NCI-H1436 treated with DMSO at 0.1 percent for 48 hours (cell line): ENCODE measurements at regions not wholly inside any gene's neighbourhood (a gene's known extent, or its start where the extent isn't known, plus 50 kb on each side); places are given as distances from the start of the nearest gene placed in this dataset.

ENCODE experiments used
- DNase-seq: peaks from one replicate; lab custom pipeline; 2025; lab: John Stamatoyannopoulos, UW

DNA sequence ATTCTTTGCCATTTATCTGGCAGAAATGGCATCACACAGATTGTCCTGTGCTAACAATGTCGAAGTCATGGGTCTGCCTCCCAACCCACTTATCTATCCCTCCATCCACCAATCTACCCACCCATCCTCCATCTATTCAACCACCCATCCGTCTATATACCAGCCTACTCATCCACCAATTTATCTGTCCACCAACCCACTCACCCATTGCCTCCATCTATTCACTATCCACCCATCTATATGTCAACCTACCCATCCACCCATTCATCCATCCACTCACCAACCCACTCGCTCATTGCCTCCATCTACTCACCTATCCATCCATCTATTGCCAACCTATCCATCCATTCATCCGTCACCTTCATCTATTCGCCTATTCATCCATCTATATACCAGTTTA, 521.2 kb downstream of the SHQ1 start:
- no peak for DNase-seq

DNA sequence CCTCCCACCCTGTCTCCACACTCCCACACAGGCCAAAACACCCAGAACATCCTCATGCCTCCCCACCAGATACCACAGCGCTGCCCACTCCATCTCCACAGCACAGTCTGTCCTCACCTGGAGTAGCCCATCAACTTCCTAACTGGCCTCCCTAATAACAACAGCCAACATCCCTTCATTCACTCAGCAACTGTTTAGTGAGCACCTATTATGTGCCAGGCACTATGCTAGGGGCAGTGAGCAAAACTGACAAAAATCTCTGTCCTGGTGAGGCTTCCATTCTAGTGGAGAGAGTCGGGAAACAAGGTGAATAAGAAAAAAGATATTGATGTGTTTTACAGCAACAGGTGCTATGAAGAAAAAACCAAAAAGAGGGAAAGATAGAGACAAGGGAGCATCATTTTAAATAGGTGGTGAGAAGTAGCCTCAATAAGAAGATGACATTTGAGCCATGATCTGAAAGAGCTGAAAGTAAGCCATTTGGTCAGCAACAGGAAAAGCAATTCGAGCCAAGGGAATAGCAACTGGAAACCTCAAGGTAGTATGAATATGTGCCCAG, 523.9 kb downstream of the SHQ1 start:
- no peak for DNase-seq

DNA sequence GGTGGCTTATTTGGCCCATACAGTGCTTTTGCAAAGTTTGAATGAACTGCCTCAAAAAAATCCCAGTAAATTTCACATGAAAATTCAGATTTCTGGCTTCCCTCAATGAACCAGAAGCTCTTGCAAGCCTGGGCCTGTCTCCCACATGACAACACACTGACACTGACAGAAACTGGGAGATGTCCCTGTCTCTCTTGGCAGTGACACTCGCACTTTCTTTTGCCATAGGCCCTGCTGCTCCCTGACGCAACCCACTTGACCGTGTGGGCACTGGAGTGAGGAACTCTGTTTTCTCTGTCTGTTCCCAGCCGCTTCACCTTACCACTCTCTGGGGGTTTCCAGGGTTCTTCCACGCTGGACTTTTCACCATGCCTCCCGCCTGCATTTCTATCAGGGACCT, 524.5 kb downstream of the SHQ1 start:
- DNase-seq: no peak

DNA sequence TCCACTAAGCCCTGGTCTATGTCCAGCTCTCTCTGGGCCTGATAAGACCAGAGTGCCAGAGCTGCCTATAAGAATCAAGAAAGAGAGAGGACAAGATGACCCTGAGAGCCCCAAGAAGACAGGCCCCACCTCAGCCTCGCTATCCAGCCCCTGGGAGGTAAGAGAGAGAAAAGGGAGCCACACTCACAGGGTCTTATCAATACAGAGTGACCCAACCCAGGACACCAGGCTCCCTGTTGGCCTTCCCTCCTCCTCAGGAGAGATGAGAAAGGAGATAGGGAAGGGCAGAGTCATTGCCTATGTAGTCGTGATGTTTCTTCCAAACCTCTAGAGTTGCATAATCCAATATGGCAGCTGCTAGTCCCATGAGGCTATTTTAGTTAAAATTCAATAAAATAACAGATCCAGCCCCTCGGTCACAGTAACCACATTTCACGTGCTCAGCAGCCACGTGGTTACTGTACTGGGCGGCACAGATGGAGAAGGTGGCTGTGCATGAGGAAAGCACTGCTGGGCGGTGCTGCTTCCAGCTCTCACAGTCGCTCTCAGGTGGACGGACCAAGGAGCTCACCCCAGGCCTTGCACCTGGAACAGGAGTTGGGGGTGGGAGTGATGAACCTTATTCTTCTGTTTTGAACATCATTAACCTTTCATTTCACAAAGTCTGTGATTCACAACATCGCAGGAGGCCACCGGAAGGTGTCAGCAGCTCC, 525.8 kb downstream of the SHQ1 start:
- DNase-seq: no peak

DNA sequence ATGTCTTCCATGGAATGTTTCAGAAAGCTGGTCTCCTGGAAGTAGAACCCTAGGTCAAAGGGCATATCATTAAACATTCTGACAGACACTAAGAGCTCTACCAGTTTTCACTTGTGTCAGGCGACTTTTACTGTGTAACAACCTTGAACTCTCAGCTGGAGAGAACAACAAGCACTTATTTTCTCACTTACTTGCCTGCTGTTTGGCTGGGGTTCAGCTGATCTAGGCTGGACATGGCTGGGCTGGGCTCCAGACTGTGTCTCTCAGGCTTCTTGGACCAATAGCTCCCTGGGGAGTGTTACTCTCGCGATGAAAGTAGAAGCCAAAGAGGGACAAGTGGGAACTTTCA, 527.3 kb downstream of the SHQ1 start:
- no peak for DNase-seq

DNA sequence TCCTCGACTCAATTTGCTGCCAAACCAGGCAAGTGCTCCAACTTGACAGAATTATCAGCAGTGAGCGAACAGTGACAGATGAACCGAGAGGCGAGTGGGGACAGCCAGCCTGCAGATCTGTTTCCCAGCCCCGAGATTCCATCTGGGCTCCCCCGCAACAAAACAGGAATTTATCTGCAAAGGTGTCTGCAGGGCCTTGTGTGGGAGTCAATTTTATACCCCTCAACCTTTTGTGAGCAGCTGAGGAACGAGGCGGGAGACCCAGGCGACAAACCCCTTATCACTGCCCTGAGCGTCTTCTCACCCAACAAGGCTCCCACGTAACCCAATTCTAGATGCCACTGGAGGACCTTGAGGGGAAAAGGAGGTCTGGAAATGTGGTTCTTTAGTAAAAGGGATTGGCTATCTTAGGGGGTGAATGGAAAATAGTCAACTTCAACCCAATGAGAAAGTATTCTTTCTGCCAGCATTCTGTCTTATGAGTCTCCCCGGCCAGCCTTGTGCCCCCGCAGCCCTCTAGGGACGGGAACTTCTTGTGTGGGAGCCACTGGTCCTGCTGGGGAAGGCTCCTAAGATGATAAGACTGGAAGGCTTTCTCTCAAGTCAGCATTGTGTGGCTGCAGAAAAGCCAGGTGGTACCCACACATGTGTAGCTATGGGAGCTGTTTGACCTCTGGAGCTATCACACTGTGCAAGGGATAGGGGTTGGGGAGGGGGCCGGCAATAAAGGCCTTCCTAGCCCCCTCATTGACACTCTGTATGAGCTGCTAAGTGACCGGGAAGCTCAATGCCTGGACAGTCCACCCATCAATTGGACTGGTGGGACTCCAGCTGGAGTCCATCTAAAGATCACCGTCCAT, 527.9 kb downstream of the SHQ1 start:
- no peak for DNase-seq

DNA sequence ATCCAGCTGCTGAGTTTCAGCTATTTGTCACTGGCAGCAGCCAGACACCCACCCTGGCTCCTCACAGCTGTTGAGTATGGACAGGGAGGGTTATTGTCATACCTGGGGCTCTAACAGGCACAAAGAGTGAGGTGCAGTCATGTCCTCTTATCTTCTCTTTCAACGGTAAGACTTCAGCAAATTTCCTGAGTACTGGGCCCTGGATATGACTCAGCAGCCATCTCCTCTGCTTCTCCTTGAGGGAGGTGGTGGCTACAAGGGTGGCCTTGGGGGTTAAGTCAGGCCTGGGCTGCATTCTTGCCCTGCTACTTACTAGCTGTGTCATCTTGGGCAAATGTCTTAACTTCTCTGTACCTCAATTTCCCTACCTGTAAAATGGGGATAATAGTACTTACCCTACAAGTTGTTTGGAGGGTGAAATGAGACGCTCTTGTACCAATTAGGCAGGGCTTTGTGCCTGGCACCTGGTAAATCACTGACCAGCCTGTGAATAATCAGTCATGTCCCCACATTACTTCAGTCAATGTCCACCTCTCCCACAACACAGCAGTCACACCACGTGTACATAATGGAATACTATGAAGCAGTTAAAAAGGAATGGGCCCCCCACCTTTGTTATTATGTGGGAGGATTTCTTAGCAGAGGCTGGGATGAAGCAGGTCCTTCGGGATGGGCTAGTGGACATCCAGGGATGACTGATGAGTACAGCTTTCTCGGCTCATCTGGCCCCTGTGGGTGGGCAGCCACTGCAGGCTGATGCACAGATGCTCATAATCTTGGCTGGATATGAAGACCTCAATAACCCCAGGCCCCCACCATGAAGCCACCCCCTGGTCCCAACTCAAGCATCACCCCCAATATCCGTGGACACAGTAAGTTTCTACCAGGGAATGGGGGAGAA, 528.8 kb downstream of the SHQ1 start:
- DNase-seq: no peak

DNA sequence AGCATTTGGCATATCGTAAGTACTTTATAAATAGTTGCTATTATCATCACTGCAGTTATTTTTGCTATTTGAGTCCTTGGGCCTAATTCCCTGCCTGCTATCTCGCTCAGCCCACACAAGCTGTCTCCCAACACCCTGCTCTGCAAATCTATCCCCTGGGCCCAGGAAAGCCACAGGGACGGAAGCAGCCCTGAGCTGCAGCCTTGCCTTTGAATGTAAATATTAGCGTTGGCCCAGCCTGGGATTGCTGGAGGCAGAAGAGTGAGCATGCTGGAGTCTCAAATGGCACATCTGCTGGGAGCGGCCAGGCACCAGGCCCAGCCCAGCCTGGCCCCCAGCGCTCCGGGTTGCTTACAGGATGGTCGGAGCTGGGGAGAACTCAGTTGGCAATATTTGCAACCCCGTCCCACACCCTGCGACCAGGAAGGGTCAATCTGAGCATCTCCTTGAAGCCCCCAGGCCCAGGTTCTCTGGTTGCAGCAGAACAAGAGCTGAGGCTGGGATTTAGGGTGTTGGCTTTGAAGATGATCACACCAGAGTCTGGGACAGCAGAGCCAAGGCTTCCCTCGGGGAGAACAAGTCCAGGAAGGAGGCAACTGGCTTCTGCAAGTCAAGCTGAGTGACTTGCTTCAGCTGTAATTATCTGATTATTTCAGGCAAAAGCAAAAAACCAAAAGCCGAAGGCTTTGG, 529.6 kb downstream of the SHQ1 start:
- no peak for DNase-seq

DNA sequence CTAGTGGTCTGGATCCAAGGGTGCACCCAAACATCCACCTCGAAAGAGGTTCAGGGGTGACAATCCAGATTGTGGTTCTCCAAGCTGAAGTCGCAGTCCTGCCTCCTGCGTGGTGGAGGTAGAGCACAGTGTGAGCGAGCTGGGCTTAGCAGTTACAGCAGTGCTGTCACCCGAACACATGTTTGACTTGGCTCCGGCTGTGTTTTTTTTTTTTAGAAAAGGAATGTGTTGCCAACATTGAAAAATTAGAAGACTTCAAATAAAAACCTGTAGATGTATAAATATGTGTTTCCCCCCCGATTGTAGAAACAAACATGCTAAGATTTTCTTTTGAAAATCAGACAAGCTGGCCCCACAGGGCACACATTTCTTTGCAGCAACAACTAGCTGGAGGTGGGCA, 530.8 kb downstream of the SHQ1 start:
- no peak for DNase-seq

DNA sequence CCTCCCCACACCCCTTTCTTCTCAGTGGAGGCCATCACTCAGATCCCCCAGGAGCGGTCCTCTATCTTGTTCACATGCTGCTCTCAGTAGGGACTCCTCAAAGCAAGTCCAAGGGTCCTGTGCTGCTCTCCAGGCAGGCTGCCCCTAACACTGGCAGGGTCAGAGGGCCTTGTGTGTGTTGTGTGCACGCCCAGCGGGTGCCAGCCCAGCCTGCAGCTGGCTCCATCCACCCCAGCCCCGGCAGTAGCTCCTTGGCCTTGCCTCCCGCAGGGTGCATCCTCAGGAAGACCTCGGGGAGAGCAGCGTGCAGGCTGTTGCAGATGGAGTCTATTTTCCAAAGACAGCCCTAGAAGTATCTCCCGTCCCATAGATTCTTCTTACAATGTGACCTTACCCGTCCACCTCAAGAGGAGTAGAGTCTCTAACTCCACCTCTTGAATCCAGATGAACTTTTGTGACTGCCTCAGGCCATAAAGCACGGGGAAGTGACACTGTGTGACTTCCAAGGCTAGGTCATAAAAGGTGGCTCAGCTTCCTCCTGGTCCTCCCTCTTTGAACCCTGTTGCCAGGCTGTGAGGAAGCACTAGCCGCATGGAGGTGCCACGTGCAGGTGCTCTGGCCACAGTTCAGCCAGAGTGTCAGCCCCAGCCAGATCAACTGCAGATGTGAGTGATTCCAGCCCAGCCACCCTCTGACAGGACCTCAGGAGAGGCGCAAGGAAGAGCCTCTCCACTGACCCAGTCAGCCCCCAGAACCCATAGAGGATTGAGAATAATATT, 531.6 kb downstream of the SHQ1 start:
- no peak for DNase-seq

DNA sequence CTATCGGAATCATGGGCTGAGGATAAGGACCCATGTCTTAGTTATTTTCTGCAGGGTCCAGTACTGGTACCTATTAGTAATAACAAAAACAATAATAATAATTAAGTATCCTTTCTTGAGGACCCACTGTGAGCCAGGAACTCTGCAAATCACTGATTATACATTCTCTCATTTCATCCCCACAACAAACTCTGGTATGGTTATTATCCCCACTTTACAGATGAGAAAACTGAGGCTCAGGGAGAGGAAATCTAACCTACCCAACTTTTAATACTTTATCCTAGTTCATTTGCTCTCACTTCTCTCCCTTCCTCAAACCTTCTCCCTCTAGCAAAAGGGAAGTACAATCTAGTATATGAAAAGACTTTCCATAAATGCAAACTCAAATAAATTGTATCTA, 528.4 kb upstream of the PROK2 start:
- no peak for DNase-seq

DNA sequence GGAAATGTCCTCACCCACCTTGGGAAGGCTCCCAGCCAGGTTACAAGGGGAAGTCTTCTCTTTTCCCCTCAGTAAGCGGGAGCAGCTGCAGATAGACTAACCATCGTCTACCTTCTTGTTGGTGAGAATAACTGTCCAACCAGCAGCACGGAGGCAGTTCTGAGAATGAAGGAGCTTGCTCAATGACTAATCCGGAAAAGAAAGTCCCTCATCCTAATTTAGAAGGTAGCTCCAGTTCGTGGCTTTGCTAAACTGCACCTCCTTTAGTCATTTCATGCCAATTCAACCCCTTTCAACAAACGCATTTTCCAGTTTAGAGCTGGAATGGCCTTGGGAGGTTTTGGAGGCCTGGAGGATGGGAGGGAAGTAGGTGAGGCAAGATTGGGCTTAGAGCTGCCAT, 527.4 kb upstream of the PROK2 start:
- DNase-seq: no peak

DNA sequence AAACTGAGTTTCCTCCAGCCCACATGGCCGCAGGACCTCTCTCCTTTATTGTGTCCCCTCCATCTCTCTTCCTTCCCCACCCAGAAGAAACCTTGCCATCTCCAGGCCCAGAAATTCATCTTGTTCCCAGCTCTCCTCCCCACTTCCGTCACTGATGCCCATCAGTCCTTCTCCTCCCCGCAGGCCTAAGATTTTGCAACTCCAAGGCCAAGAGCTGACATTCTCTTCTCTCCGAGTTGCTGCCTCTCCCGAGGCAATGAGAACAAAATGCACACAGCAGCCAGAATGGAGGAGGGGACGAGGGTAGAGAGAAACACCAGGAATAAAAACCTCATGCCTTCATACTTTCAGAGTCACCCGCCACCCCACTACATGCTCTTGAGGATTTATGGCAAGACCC, 526.5 kb upstream of the PROK2 start:
- no peak for DNase-seq

DNA sequence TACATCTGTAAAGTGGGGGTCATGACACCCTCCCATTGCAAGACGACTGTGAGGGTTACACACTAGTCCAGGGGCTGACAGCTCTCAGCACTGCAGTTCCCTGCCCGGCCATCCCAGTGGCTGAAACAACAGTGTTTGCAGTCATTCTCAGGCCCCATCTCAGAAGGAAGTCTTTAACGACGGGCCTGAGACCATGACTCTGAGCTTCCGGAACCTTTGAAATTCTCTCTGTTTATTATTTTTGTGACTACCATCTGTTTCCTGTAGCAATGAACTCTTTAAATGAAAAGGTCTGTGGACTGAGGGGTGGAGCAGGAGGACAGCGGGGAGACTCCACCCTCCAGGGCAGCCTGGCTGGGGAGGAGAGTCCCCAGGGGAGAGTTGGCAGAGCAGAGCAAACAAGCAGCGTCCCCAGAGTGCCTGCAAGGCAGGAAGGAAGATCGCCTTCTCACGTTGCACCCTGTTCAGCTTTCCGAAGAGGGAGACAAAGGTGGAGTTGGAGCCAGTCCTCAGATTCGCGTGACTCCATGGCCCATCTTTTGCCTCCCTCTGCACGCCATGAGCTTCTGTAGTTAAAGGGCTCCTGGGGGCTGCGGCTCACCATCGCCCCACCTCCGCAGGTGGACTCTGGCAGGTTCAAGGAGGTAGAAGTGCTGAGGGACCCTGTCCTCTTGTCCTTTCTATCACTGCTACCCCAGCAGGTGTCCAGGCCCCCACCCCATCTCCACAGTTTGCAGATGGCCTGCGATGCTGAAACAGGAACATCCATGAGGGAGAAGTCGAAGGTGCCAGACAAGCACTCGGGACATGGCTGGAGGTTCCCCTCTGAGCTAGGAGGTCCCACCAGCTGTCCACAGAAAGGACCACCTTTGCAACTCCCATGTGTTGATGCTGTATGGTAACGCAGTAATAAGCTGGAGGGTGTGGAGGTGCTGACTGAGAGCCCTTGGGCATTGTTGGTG, 525.8 kb upstream of the PROK2 start:
- peak; percentile 56 for DNase-seq

DNA sequence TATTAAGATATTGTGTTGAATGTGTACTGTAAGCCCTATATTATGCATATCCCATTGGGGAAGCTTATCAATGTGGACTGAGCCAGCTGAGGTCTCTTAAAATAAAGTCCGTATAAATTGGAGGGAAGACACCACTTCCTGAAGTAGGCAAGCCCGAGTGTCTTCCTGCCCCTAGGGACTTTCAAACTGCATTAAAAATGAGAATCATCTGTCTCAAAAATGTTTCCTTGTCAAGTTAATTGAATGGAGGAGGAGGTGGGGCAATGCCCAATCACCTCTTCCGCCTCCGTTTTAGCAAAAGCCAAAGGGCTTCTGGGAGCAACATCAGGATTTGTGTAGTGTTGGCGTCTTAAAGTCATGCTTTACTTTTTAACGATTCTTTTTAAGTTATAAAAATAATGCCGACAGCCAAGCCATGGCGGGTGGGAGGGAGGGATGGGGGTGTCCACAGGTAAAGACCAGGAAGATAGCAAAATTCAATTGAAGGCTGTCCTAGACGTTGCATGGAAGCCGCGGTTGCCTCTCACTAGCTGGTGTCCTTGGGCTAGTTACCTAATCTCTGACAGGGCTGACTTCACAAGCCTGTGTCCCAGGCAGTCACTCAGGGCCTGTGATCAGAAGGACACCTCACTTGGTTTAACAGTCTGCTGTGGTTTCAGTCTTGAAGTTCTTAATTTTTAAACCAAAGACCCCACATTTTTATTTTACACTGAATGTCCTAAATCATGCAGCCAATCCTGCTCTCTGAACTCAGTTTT, 524.9 kb upstream of the PROK2 start:
- DNase-seq: no peak

DNA sequence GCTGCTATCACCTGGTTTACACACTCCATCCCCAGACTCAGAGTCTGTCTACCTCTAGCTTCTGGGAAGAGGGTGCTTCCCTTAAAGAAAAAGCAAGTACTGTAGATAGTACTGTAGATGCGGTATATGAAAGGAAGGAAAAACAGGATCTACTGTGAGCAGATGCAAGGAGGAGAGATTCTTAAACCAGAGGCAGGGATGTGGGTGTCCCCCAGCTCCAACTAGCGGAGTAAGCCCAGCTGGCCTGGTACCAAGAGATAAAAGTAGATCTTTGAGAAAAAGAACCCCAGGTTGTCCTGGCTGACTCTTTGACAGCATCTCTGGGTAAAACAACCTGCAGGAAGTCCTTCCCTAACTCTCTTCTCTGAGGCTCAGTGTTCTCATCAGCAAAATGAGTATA, 523.7 kb upstream of the PROK2 start:
- DNase-seq: no peak

DNA sequence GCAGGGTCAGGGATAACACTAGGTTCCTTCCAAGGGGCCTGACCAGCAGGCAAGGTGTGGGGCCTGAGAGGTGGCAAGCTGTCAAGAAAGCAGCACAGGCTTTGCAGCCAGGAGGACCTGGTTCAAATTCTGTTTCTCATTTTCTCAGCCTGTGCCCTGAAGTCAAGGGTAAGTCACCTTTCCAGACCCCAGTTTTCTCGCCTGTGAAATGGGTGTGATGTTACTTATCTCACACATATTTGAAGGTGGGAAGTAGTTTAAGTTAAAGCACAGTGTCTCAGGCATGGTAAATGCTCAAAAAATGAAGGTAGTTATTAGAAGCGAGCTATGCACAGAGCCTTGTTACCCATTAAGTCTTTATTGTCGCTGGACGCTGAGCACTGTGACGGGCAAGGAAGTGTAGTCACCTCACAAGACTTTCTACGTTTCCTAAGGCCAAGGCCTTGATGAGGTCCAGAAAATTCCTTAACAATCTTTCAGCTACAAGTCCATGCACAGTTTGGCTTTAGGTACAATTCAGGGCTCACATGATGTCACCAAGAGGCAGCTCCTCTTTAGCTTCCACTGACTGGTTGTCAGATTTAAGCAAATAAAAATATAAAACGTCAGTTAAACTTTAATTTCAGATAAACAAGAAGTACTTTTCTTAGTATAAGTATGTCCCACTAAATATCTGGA, 522.6 kb upstream of the PROK2 start:
- no peak for DNase-seq

DNA sequence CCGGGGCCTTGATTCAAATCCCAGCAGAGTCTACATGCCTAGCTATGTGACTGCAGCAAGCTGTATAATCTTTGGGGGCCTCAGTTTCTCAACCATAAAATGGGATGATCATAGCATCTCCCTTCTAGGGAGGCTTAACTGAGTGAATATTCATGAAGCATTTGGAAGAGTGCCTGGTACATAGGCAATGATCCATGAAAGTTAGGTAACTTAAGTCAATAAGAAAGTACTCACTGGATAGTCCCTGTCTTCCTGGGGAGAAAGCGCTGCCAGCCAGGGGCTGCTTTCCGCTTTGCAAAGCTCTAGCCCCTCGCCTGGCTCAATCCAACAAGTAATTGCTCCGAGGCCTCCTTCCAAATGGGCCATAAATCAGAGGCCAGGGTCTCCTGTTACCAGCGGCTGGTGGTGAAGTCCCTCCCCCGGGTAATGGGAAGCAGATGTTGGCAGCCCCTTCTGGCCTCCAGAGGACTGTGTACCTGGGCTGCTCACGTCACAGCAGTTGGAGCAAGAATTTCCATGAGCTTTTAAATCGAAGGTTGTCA, 521.9 kb upstream of the PROK2 start:
- peak; percentile 10 for DNase-seq
